Lung (tissue), 11 donors: ENCODE measurements at regions not wholly inside any gene's neighbourhood (a gene's known extent, or its start where the extent isn't known, plus 50 kb on each side); places are given as distances from the start of the nearest gene placed in this dataset.

ENCODE experiments used
- ATAC-seq: fragments of 200-7000 bp; cut with Tn5 transposase; one replicate; pipeline ENCODE4 v1.9.1; 2020; ENCODE audit warnings: moderate number of reproducible peaks; ENCODE audit not compliant: insufficient read depth, low FRiP score
- DNase-seq, 3 donors: peaks; one replicate each; pipeline ENCODE4 v3.0.0-alpha.2; 2013 to 2017
- H3K27ac ChIP-seq, 2 donors: one replicate each; pipeline ENCODE4 v1.5.1; 2013; ENCODE audit warnings: mild to moderate bottlenecking in 2 of 2, moderate library complexity in 2 of 2, control low read depth in 1 of 2, inconsistent platforms in 1 of 2, low read depth in 1 of 2, low read length in 1 of 2
- H3K27me3 ChIP-seq, 3 donors: one replicate each; pipeline ENCODE4 v1.5.1; 2013; ENCODE audit warnings: low read length in 2 of 3; ENCODE audit not compliant: control insufficient read depth in 3 of 3, insufficient read depth in 3 of 3
- H3K36me3 ChIP-seq, 4 donors: one replicate each; pipeline ENCODE4 v1.5.1; 2013; ENCODE audit warnings: low read length in 4 of 4, mild to moderate bottlenecking in 1 of 4, moderate library complexity in 1 of 4; ENCODE audit not compliant: control insufficient read depth in 4 of 4, insufficient read depth in 4 of 4
- H3K4me1 ChIP-seq, 5 donors: one replicate each; pipeline ENCODE4 v1.5.1; 2013; ENCODE audit warnings: low read length in 5 of 5, mild to moderate bottlenecking in 2 of 5, moderate library complexity in 1 of 5; ENCODE audit not compliant: control insufficient read depth in 5 of 5, insufficient read depth in 5 of 5
- H3K4me3 ChIP-seq: one replicate; pipeline ENCODE4 v1.5.1; 2013; ENCODE audit warnings: mild to moderate bottlenecking, control low read depth, moderate library complexity
- H3K9ac ChIP-seq, 2 donors: one replicate each; pipeline ENCODE4 v1.5.1; 2013; ENCODE audit warnings: low read length in 2 of 2, control low read depth in 1 of 2; ENCODE audit not compliant: insufficient read depth in 1 of 2
- H3K9me3 ChIP-seq, 4 donors: one replicate each; pipeline ENCODE4 v1.5.1; 2013; ENCODE audit warnings: low read length in 3 of 4, mild to moderate bottlenecking in 1 of 4, moderate library complexity in 1 of 4; ENCODE audit not compliant: control insufficient read depth in 4 of 4, insufficient read depth in 3 of 4
- CTCF ChIP-seq: IDR thresholded peaks from 2 replicates; pipeline ENCODE4 v1.5.1; 2012; ENCODE audit warnings: mild to moderate bottlenecking; ENCODE audit errors: control extremely low read depth, extremely low read depth
- WGBS, 2 donors: extraction: QIAGEN DNeasy Blood & Tissue Kit; methylation state at CpG; one replicate each; pipeline ENCODE4 v1.1.7; 2013; 5-methylcytosine and 5-hydroxymethylcytosine counted together
- donor health status: control.
- donor health status: control.
- donor health status: Bipolar disorder and iron deficiency.
- donor health status: healthy.
- donor health status: DM: yes; HTN: yes; CAD: no.

GRCh38 chrX:51798701-51799100 is 55.5 kb downstream of the GSPT2 start:
- TF ChIP-seq CTCF: no peak
- no peak for ATAC-seq
- Histone ChIP-seq H3K36me3 (no peaks in the 10 kb centered on the region), H3K27me3 (peaks cover 5 to 32% (median 20%) of the 10 kb centered on the region in 3 donors), H3K4me3 (no peak overlapping the region), H3K9ac (no peak overlapping the region), H3K9me3 (peaks cover 0 to 2% (median 0%) of the 10 kb centered on the region in 4 donors), H3K4me1 (no peaks in the 10 kb centered on the region), H3K27ac (no peak overlapping the region)
- DNase-seq: no peak

GRCh38 chrX:51802917-51803688 is 59.9 kb downstream of the GSPT2 start:
- Histone ChIP-seq H3K27me3 (peaks cover 0 to 17% (median 3%) of the 10 kb centered on the region in 3 donors), H3K9ac (peak overlapping the region; percentile 41 to 75), H3K4me1 (no peaks in the 10 kb centered on the region), H3K9me3 (peaks cover 0 to 2% (median 0%) of the 10 kb centered on the region in 4 donors), H3K36me3 (peaks cover 0 to 3% (median 0%) of the 10 kb centered on the region in 4 donors), H3K4me3 (peak overlapping the region; percentile 24), H3K27ac (peak overlapping the region; percentile 34 to 81)
- WGBS, 2 donors: 1 to 21% methylated on average over 24 to 26 of the region's 26 CpGs
- ATAC-seq: peak; percentile 75
- TF ChIP-seq CTCF: no peak
- peak; percentile 65 to 81 (median 67) for DNase-seq

- peak in 2 of 3 donors; percentile 39 to 63 for DNase-seq
- peak overlapping the region in 1 of 2 donors; percentile 74 for H3K27ac ChIP-seq
- peaks cover 0 to 2% (median 0%) of the 10 kb centered on the region in 4 donors for H3K9me3 ChIP-seq
- H3K4me1 ChIP-seq: no peaks in the 10 kb centered on the region
- H3K27me3 ChIP-seq: peaks cover 0 to 13% (median 3%) of the 10 kb centered on the region in 3 donors
- H3K9ac ChIP-seq: no peak overlapping the region
- no peak for ATAC-seq
- peaks cover 0 to 3% (median 0%) of the 10 kb centered on the region in 4 donors for H3K36me3 ChIP-seq
- no peak for TF ChIP-seq CTCF
- WGBS, 2 donors: 63 to 67% methylated on average over 3 of the region's 3 CpGs
- H3K4me3 ChIP-seq: no peak overlapping the region
These were observed 60.6 kb downstream of the GSPT2 start for GRCh38 chrX:51803833-51804232.
